K562 (cell line): ENCODE measurements at regions not wholly inside any gene's neighbourhood (a gene's known extent, or its start where the extent isn't known, plus 50 kb on each side); places are given as distances from the start of the nearest gene placed in this dataset.

ENCODE experiments used
- ATAC-seq: fragments of 200-7000 bp; cut with Tn5 transposase; 3 replicates; pipeline ENCODE4 v1.9.1; 2020; ENCODE audit warnings: moderate library complexity
- BruUV-seq: library from RNA; stranded (reverse); fragments of 400-500 nt; replicated peaks from 2 replicates; lab custom pipeline; 2021; lab: Mats Ljungman, UMichigan
- CTCF ChIA-PET: fragments of 300-600 bp; formaldehyde crosslinking; extraction: SDS; loops from one replicate; lab custom pipeline; 2021; ENCODE audit warnings: low intra/inter-chr PET ratio; lab: Yijun Ruan, JAX
- POLR2A ChIA-PET: fragments of 300-600, 350-650 bp; sonication (Branson Sonifier 250); formaldehyde crosslinking; extraction: SDS; loops from one replicate; lab custom pipeline; 2021; ENCODE audit warnings: antibody characterized with exemption, inconsistent platforms; lab: Yijun Ruan, JAX
- DNase-seq, 4 experiments: peaks; one replicate each; pipeline versions ENCODE4 v3.0.0 to v3.0.0-alpha.2; 2011 to 2018; ENCODE audit warnings: low spot score in 3 of 4, mixed read lengths in 3 of 4; ENCODE audit errors: extremely low read depth in 1 of 4
- FAIRE-seq: peaks from 2 replicates; lab custom pipeline; 2011; peaks lifted over from hg19 to GRCh38; lab: Jason Lieb, UNC
- H2AFZ ChIP-seq: 2 replicates; pipeline ENCODE4 v1.6.0; 2011; ENCODE audit warnings: low read depth, low read length, control low read depth, inconsistent platforms
- H3K27ac ChIP-seq: fragments of 200-600 bp; 3 replicates; pipeline ENCODE4 v1.8.0; 2011; ENCODE audit warnings: low read depth, mild to moderate bottlenecking, control low read depth, inconsistent platforms, low read length, moderate library complexity, mixed read lengths; ENCODE audit errors: extremely low read depth
- H3K27me3 ChIP-seq, 2 experiments: fragments of 300-600 bp in 1 of 2; 2 replicates in 1 of 2; 3 replicates in 1 of 2; pipeline versions ENCODE4 v1.6.0 to v1.8.0; 2011; ENCODE audit warnings: inconsistent platforms in 2 of 2, low read length in 2 of 2, mild to moderate bottlenecking in 1 of 2, mixed read lengths in 1 of 2, moderate library complexity in 1 of 2; ENCODE audit not compliant: control insufficient read depth in 2 of 2, insufficient read depth in 2 of 2
- H3K36me3 ChIP-seq: fragments of 300-600 bp; 3 replicates; pipeline ENCODE4 v1.8.0; 2011; ENCODE audit warnings: mild to moderate bottlenecking, low read length, inconsistent platforms; ENCODE audit not compliant: control insufficient read depth, insufficient read depth
- H3K4me1 ChIP-seq, 2 experiments: fragments of 200-600 bp in 1 of 2; replicated peaks in 1 of 2; 2 replicates in 1 of 2; 3 replicates in 1 of 2; pipeline versions ENCODE4 v1.5.1 to v1.8.0; 2011; ENCODE audit warnings: inconsistent platforms in 2 of 2, low read length in 2 of 2, mild to moderate bottlenecking in 1 of 2, mixed read lengths in 1 of 2, moderate library complexity in 1 of 2; ENCODE audit not compliant: control insufficient read depth in 2 of 2, insufficient read depth in 2 of 2
- H3K4me2 ChIP-seq: 2 replicates; pipeline ENCODE4 v1.6.1; 2011; ENCODE audit warnings: low read length, control low read depth, inconsistent platforms, mixed read lengths; ENCODE audit not compliant: insufficient read depth
- H3K4me3 ChIP-seq: fragments of 200-600 bp; sonication (generic), shearing (Covaris generic); 2 replicates; pipeline ENCODE4 v1.5.1; 2016; ENCODE audit warnings: control low read depth, inconsistent platforms
- H3K79me2 ChIP-seq: fragments of 200-600 bp; 3 replicates; pipeline ENCODE4 v1.8.0; 2011; ENCODE audit warnings: low read length, inconsistent platforms; ENCODE audit not compliant: control insufficient read depth, insufficient read depth
- H3K9ac ChIP-seq, 2 experiments: 2 replicates each; pipeline versions ENCODE4 v1.6.0 to v1.6.1; 2011; ENCODE audit warnings: low read depth in 2 of 2, low read length in 2 of 2, control low read depth in 1 of 2, inconsistent platforms in 1 of 2, mild to moderate bottlenecking in 1 of 2, mixed read lengths in 1 of 2; ENCODE audit not compliant: insufficient read depth in 1 of 2
- H3K9me1 ChIP-seq: one replicate; pipeline ENCODE4 v1.6.0; 2011; ENCODE audit warnings: inconsistent platforms, mild to moderate bottlenecking, low read length, moderate library complexity; ENCODE audit not compliant: control insufficient read depth, insufficient read depth
- H3K9me3 ChIP-seq: replicated peaks from 2 replicates; pipeline ENCODE4 v1.5.1; 2011; ENCODE audit warnings: low read depth, low read length, inconsistent platforms; ENCODE audit not compliant: control insufficient read depth, insufficient read depth
- H4K20me1 ChIP-seq: replicated peaks from 2 replicates; pipeline ENCODE4 v1.6.1; 2011; ENCODE audit warnings: low read length, inconsistent platforms, mixed read lengths; ENCODE audit not compliant: control insufficient read depth, insufficient read depth
- DDX20 ChIP-seq: fragments of 450-650 bp; IDR thresholded peaks from 2 replicates; pipeline ENCODE4 v1.6.1; 2016; ENCODE audit warnings: missing genetic modification characterization, low read depth, mild to moderate bottlenecking, missing compliant biosample characterization, moderate library complexity
- GABPB1 ChIP-seq: sonication (generic); formaldehyde crosslinking; IDR thresholded peaks from 2 replicates; pipeline ENCODE4 v1.8.0; 2022; ENCODE audit warnings: mild to moderate bottlenecking, missing genetic modification reagents
- GATA2 ChIP-seq: sonication (generic); formaldehyde crosslinking; IDR thresholded peaks from 2 replicates; pipeline ENCODE4 v1.4.0; 2020; ENCODE audit warnings: mild to moderate bottlenecking, missing genetic modification reagents
- HDGF ChIP-seq: fragments of 450-650 bp; IDR thresholded peaks from 2 replicates; pipeline ENCODE4 v1.6.1; 2016
- NRF1 ChIP-seq, 2 experiments: fragments of 450-650 bp; IDR thresholded peaks in 1 of 2; conservative IDR thresholded peaks in 1 of 2; 2 replicates each; pipeline ENCODE4 v1.6.1; 2014; ENCODE audit warnings: mild to moderate bottlenecking in 2 of 2
- SLC30A9 ChIP-seq: fragments of 250-450 bp; sonication (Bioruptor Pico); IDR thresholded peaks from 2 replicates; pipeline ENCODE4 v1.8.0; 2022; ENCODE audit warnings: mild to moderate bottlenecking, moderate library complexity
- ZNF584 ChIP-seq: fragments of 200-800 bp; sonication (Bioruptor generic); IDR thresholded peaks from 2 replicates; pipeline ENCODE4 v1.6.1; 2016; ENCODE audit warnings: low read depth, mild to moderate bottlenecking, missing genetic modification characterization, missing compliant biosample characterization
- WGBS: fragments of 100-300 bp; shearing (Covaris generic); methylation state at CpG from one replicate; pipeline ENCODE4 v1.1.6; 2016; ENCODE audit warnings: low coverage, mixed read lengths; ENCODE audit not compliant: insufficient coverage; ENCODE audit errors: missing lambda C conversion rate; 5-methylcytosine and 5-hydroxymethylcytosine counted together
- in situ Hi-C: fragments of 300-500 bp; cut with MboI; formaldehyde crosslinking; loops from 4 replicates; pipeline ENCODE4 v1.15.0; 2018; ENCODE audit warnings: inconsistent platforms, mixed read lengths
- intact Hi-C: fragments of 100-400 bp; cut with micrococcal nuclease; formaldehyde crosslinking; loops from 2 replicates; pipeline ENCODE4 v1.14.2; 2022
- TF ChIP-seq, protein P1 (sequence below): fragments of 200-600 bp; sonication (generic); IDR thresholded peaks from one replicate; pipeline ENCODE4 v1.6.1; 2012; ENCODE audit warnings: mild to moderate bottlenecking, low read depth, low read length, inconsistent platforms
- TF ChIP-seq, protein P2 (sequence below): fragments of 450-650 bp; IDR thresholded peaks from 2 replicates; pipeline ENCODE4 v1.6.1; 2017; ENCODE audit warnings: antibody characterized with exemption

DNA sequence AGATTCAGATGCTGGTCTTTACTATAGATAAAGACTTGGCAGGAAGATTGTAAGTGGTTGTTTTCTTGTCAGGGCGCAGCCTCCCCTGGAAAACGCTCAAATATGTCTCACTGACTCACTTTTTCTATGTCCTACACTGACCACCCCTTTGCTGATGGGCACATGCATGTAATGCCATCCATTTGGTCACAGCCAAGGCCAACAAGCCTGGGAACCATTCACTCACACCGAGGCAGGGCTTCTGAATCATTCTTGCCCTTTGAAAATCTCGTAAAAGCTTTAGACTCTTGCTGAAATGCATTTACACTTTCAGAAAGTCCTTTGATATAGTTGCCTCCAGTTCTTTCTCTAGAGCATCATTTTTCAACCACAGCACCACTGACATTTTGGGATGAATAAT, 249.4 kb downstream of the ACTL7B start:
- Histone ChIP-seq H3K79me2 (no peaks in the 10 kb centered on the region), H3K9me3 (no peaks in the 10 kb centered on the region), H3K27ac (no peak overlapping the region), H4K20me1 (no peaks in the 10 kb centered on the region), H2AFZ (no peak overlapping the region), H3K4me3 (no peak overlapping the region), H3K27me3 (no peaks in the 10 kb centered on the region), H3K9me1 (no peaks in the 10 kb centered on the region), H3K4me2 (no peak overlapping the region), H3K36me3 (no peaks in the 10 kb centered on the region), H3K9ac (no peak overlapping the region), H3K4me1 (no peaks in the 10 kb centered on the region)
- POLR2A ChIA-PET, result no interaction called here
- intact Hi-C loops, result no loop called here
- WGBS, result 0% methylated on average over 4 of the region's 4 CpGs
- in situ Hi-C loops, result no loop called here
- FAIRE-seq (no peak), DNase-seq (no peak), ATAC-seq (no peak)
- CTCF ChIA-PET, result no interaction called here
- BruUV-seq, result no TSS peak
- TF ChIP-seq HDGF (no peak), GATA2 (no peak), NRF1 (conservative IDR thresholded peaks at IDR 0.05 in 1 of 2, IDR thresholded peaks at IDR 0.05 in 1 of 2) (no peak), DDX20 (no peak), ZNF584 (CRISPR knock-in tag) (no peak), SLC30A9 (CRISPR knock-in tag) (no peak), GABPB1 (CRISPR knock-in tag) (no peak)
- TF ChIP-seq, protein P1, sequence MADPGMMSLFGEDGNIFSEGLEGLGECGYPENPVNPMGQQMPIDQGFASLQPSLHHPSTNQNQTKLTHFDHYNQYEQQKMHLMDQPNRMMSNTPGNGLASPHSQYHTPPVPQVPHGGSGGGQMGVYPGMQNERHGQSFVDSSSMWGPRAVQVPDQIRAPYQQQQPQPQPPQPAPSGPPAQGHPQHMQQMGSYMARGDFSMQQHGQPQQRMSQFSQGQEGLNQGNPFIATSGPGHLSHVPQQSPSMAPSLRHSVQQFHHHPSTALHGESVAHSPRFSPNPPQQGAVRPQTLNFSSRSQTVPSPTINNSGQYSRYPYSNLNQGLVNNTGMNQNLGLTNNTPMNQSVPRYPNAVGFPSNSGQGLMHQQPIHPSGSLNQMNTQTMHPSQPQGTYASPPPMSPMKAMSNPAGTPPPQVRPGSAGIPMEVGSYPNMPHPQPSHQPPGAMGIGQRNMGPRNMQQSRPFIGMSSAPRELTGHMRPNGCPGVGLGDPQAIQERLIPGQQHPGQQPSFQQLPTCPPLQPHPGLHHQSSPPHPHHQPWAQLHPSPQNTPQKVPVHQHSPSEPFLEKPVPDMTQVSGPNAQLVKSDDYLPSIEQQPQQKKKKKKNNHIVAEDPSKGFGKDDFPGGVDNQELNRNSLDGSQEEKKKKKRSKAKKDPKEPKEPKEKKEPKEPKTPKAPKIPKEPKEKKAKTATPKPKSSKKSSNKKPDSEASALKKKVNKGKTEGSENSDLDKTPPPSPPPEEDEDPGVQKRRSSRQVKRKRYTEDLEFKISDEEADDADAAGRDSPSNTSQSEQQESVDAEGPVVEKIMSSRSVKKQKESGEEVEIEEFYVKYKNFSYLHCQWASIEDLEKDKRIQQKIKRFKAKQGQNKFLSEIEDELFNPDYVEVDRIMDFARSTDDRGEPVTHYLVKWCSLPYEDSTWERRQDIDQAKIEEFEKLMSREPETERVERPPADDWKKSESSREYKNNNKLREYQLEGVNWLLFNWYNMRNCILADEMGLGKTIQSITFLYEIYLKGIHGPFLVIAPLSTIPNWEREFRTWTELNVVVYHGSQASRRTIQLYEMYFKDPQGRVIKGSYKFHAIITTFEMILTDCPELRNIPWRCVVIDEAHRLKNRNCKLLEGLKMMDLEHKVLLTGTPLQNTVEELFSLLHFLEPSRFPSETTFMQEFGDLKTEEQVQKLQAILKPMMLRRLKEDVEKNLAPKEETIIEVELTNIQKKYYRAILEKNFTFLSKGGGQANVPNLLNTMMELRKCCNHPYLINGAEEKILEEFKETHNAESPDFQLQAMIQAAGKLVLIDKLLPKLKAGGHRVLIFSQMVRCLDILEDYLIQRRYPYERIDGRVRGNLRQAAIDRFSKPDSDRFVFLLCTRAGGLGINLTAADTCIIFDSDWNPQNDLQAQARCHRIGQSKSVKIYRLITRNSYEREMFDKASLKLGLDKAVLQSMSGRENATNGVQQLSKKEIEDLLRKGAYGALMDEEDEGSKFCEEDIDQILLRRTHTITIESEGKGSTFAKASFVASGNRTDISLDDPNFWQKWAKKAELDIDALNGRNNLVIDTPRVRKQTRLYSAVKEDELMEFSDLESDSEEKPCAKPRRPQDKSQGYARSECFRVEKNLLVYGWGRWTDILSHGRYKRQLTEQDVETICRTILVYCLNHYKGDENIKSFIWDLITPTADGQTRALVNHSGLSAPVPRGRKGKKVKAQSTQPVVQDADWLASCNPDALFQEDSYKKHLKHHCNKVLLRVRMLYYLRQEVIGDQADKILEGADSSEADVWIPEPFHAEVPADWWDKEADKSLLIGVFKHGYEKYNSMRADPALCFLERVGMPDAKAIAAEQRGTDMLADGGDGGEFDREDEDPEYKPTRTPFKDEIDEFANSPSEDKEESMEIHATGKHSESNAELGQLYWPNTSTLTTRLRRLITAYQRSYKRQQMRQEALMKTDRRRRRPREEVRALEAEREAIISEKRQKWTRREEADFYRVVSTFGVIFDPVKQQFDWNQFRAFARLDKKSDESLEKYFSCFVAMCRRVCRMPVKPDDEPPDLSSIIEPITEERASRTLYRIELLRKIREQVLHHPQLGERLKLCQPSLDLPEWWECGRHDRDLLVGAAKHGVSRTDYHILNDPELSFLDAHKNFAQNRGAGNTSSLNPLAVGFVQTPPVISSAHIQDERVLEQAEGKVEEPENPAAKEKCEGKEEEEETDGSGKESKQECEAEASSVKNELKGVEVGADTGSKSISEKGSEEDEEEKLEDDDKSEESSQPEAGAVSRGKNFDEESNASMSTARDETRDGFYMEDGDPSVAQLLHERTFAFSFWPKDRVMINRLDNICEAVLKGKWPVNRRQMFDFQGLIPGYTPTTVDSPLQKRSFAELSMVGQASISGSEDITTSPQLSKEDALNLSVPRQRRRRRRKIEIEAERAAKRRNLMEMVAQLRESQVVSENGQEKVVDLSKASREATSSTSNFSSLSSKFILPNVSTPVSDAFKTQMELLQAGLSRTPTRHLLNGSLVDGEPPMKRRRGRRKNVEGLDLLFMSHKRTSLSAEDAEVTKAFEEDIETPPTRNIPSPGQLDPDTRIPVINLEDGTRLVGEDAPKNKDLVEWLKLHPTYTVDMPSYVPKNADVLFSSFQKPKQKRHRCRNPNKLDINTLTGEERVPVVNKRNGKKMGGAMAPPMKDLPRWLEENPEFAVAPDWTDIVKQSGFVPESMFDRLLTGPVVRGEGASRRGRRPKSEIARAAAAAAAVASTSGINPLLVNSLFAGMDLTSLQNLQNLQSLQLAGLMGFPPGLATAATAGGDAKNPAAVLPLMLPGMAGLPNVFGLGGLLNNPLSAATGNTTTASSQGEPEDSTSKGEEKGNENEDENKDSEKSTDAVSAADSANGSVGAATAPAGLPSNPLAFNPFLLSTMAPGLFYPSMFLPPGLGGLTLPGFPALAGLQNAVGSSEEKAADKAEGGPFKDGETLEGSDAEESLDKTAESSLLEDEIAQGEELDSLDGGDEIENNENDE, result no peak
- TF ChIP-seq, protein P2, sequence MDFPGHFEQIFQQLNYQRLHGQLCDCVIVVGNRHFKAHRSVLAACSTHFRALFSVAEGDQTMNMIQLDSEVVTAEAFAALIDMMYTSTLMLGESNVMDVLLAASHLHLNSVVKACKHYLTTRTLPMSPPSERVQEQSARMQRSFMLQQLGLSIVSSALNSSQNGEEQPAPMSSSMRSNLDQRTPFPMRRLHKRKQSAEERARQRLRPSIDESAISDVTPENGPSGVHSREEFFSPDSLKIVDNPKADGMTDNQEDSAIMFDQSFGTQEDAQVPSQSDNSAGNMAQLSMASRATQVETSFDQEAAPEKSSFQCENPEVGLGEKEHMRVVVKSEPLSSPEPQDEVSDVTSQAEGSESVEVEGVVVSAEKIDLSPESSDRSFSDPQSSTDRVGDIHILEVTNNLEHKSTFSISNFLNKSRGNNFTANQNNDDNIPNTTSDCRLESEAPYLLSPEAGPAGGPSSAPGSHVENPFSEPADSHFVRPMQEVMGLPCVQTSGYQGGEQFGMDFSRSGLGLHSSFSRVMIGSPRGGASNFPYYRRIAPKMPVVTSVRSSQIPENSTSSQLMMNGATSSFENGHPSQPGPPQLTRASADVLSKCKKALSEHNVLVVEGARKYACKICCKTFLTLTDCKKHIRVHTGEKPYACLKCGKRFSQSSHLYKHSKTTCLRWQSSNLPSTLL, result no peak
